ENCODE measurements at regions not wholly inside any gene's neighbourhood (a gene's known extent, or its start where the extent isn't known, plus 50 kb on each side); places are given as distances from the start of the nearest gene placed in this dataset.
"Not testable (repeated sequence)": the region's sequence is repeated elsewhere in the genome, so short reads cannot be mapped to it uniquely, and the experiment has no call there.

- ATAC-seq = no peak
- intact Hi-C loops (cut with DNase I; ENCODE audit: low total_unique reads) = loop anchor here (2.0 kb wide), 1 partner anchor 30 kb away; no protein-coding TSS in a partner anchor
- H3K4me1 ChIP-seq = peaks cover 0 to 6% of the 10 kb centered on the region in 2 donors
- no peak overlapping the region for H3K27ac ChIP-seq
- H3K9me3 ChIP-seq = no peaks in the 10 kb centered on the region
- in situ Hi-C loops (cut with MboI; ENCODE audit: low sequenced_read_pairs in 4 of 4) = no loop called here
- H3K4me3 ChIP-seq = no peak overlapping the region
- no peak for DNase-seq
- no peak for TF ChIP-seq POLR2A (IDR thresholded peaks at IDR 0.05)
- TF ChIP-seq CTCF (IDR thresholded peaks at IDR 0.05 in 4 of 5, conservative IDR thresholded peaks at IDR 0.05 in 1 of 5) = no peak
- H3K36me3 ChIP-seq = no peaks in the 10 kb centered on the region
- no peaks in the 10 kb centered on the region for H3K27me3 ChIP-seq
These were observed 108.7 kb downstream of the TENT5C start for GRCh38 chr1:117714546-117714945.

GRCh38 chr1:117716030-117716429 is 110.2 kb downstream of the TENT5C start:
- intact Hi-C loops (cut with DNase I; ENCODE audit: low total_unique reads); H3K27ac ChIP-seq: not testable (repeated sequence)

GRCh38 chr1:117717980-117718379 is 112.1 kb downstream of the TENT5C start:
- H3K27me3 ChIP-seq; intact Hi-C loops (cut with DNase I; ENCODE audit: low total_unique reads); H3K27ac ChIP-seq; H3K36me3 ChIP-seq; H3K4me1 ChIP-seq; ATAC-seq; in situ Hi-C loops (cut with MboI; ENCODE audit: low sequenced_read_pairs in 4 of 4); H3K4me3 ChIP-seq; DNase-seq; H3K9me3 ChIP-seq: not testable (repeated sequence)

More at GRCh38 chr1:117716030-117716429, 110.2 kb downstream of the TENT5C start:
- H3K9me3 ChIP-seq; H3K27me3 ChIP-seq; in situ Hi-C loops (cut with MboI; ENCODE audit: low sequenced_read_pairs in 4 of 4); H3K4me3 ChIP-seq; DNase-seq; H3K4me1 ChIP-seq; ATAC-seq; H3K36me3 ChIP-seq: not testable (repeated sequence)

GRCh38 chr1:117718596-117718995 is 112.7 kb downstream of the TENT5C start:
- ATAC-seq; H3K4me3 ChIP-seq; H3K4me1 ChIP-seq; H3K27ac ChIP-seq; in situ Hi-C loops (cut with MboI; ENCODE audit: low sequenced_read_pairs in 4 of 4); DNase-seq; H3K9me3 ChIP-seq; intact Hi-C loops (cut with DNase I; ENCODE audit: low total_unique reads); H3K27me3 ChIP-seq; H3K36me3 ChIP-seq: not testable (repeated sequence)

- no peak overlapping the region for H3K4me3 ChIP-seq
- DNase-seq = no peak
- no peaks in the 10 kb centered on the region for H3K4me1 ChIP-seq
These were observed 113.2 kb downstream of the TENT5C start for GRCh38 chr1:117719004-117719403.

GRCh38 chr1:117732065-117732797 is 126.4 kb downstream of the TENT5C start:
- Histone ChIP-seq H3K4me3 (no peak overlapping the region), H3K27ac (no peak overlapping the region), H3K9me3 (no peaks in the 10 kb centered on the region), H3K4me1 (peaks cover 0 to 4% of the 10 kb centered on the region in 2 donors), H3K36me3 (no peaks in the 10 kb centered on the region), H3K27me3 (no peaks in the 10 kb centered on the region)
- intact Hi-C loops (cut with DNase I; ENCODE audit: low total_unique reads) = no loop called here
- TF ChIP-seq POLR2A (IDR thresholded peaks at IDR 0.05) (no peak), CTCF (IDR thresholded peaks at IDR 0.05 in 4 of 5, conservative IDR thresholded peaks at IDR 0.05 in 1 of 5) (no peak)
- ATAC-seq (no peak), DNase-seq (no peak)
- in situ Hi-C loops (cut with MboI; ENCODE audit: low sequenced_read_pairs in 4 of 4) = no loop called here

More at GRCh38 chr1:117719004-117719403, 113.2 kb downstream of the TENT5C start:
- no peaks in the 10 kb centered on the region for H3K27me3 ChIP-seq
- no peak for TF ChIP-seq CTCF (IDR thresholded peaks at IDR 0.05 in 4 of 5, conservative IDR thresholded peaks at IDR 0.05 in 1 of 5)
- no peak for TF ChIP-seq POLR2A (IDR thresholded peaks at IDR 0.05)
- H3K36me3 ChIP-seq = no peaks in the 10 kb centered on the region
- intact Hi-C loops (cut with DNase I; ENCODE audit: low total_unique reads) (no loop called here), in situ Hi-C loops (cut with MboI; ENCODE audit: low sequenced_read_pairs in 4 of 4) (no loop called here)
- no peak overlapping the region for H3K27ac ChIP-seq
- ATAC-seq = no peak
- H3K9me3 ChIP-seq = no peaks in the 10 kb centered on the region

Data from gastrocnemius medialis (tissue), 4 donors.